ENCODE measurements at regions not wholly inside any gene's neighbourhood (a gene's known extent, or its start where the extent isn't known, plus 50 kb on each side); places are given as distances from the start of the nearest gene placed in this dataset.
A peak's percentile ranks its signal among the peaks of the same experiment; 100 is the strongest.

- no peaks in the 10 kb centered on the region for H3K36me3 ChIP-seq
- no peak for DNase-seq
- H3K4me3 ChIP-seq (ENCODE audit: low read depth, low read length), result no peak overlapping the region
- no peaks in the 10 kb centered on the region for H3K27me3 ChIP-seq
- peaks cover 17% of the 10 kb centered on the region for H3K4me1 ChIP-seq
- TF ChIP-seq CTCF (IDR thresholded peaks at IDR 0.05; ENCODE audit: low read depth, low read length), result no peak
- H3K9me3 ChIP-seq, result no peaks in the 10 kb centered on the region
These were observed 282.1 kb downstream of the NFIB start for GRCh38 chr9:14031810-14032209.

GRCh38 chr9:14031060-14031414, 282.9 kb downstream of the NFIB start:
- H3K9me3 ChIP-seq, result no peaks in the 10 kb centered on the region
- H3K36me3 ChIP-seq, result no peaks in the 10 kb centered on the region
- H3K27me3 ChIP-seq, result no peaks in the 10 kb centered on the region
- peak; percentile 57 for TF ChIP-seq CTCF (IDR thresholded peaks at IDR 0.05; ENCODE audit: low read depth, low read length)
- peak; percentile 38 for DNase-seq
- peaks cover 17% of the 10 kb centered on the region for H3K4me1 ChIP-seq
- H3K4me3 ChIP-seq (ENCODE audit: low read depth, low read length), result no peak overlapping the region

DNA sequence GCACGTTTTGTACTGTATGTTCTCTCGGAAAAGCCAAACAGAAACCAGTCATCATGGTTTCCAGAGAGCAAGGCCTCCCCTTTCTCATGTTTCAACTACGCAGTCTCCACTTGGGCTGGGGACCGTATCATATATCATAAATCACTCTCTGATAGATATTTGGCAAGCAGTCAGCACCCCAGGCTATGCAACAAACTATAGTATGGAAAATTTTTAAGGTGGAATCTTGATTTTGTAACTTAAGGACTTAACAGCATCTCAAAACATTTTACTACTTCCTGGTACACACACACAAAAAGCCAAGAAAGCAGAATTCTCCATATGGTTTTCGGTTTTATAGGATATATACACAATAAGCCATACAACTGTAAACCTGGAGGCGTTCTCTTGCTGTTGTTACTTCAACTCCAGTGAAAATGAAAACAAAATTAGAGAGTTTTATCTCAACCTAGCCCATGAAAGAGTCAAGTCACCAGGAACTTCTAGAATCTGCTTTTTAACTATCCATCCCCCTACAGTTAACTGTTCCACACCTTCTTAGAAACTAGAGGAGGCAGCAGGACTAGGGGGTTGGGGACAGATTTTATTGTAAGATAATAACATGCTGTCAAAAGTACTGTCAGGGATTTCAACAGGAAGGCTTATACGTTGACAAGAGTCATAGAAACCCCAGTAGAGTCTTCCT, 283.4 kb downstream of the NFIB start:
- H3K36me3 ChIP-seq, result no peaks in the 10 kb centered on the region
- TF ChIP-seq CTCF (IDR thresholded peaks at IDR 0.05; ENCODE audit: low read depth, low read length), result no peak
- H3K27me3 ChIP-seq, result no peaks in the 10 kb centered on the region
- DNase-seq, result peak; percentile 48
- peaks cover 17% of the 10 kb centered on the region for H3K4me1 ChIP-seq
- H3K4me3 ChIP-seq (ENCODE audit: low read depth, low read length), result no peak overlapping the region; the same call in 1 of the 2 replicates
- no peaks in the 10 kb centered on the region for H3K9me3 ChIP-seq

DNA sequence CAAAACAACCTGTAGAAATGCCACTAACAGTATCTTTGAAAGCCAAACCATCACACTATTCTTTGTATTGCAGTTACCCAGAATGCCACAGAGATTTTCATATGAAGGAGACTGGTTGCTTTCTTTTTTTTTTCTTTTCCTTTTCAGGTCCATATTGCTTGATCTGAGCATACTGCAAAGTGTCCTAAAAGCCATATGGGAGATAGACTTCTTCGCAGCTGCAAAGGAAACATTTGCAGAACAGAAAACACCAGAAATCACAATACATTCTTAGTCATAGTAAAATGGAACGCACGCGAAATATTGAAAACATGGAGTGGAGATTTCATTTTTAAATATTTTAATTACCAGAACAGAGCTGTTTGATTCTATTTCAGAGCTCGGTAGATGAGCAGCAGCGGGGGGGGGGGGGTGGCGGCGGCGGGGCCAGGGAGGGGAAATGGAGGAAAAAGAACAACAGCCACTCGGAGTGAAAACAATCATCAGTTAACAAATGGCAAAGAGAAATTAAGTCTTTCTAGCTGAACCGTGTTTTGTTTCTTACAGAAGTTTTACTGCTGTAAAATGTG, 284.1 kb downstream of the NFIB start:
- no peak for DNase-seq
- H3K9me3 ChIP-seq, result no peaks in the 10 kb centered on the region
- TF ChIP-seq CTCF (IDR thresholded peaks at IDR 0.05; ENCODE audit: low read depth, low read length), result no peak
- no peak overlapping the region; the same call in 1 of the 2 replicates for H3K4me3 ChIP-seq (ENCODE audit: low read depth, low read length)
- no peaks in the 10 kb centered on the region for H3K36me3 ChIP-seq
- H3K4me1 ChIP-seq, result peaks cover 17% of the 10 kb centered on the region
- no peaks in the 10 kb centered on the region for H3K27me3 ChIP-seq

DNA sequence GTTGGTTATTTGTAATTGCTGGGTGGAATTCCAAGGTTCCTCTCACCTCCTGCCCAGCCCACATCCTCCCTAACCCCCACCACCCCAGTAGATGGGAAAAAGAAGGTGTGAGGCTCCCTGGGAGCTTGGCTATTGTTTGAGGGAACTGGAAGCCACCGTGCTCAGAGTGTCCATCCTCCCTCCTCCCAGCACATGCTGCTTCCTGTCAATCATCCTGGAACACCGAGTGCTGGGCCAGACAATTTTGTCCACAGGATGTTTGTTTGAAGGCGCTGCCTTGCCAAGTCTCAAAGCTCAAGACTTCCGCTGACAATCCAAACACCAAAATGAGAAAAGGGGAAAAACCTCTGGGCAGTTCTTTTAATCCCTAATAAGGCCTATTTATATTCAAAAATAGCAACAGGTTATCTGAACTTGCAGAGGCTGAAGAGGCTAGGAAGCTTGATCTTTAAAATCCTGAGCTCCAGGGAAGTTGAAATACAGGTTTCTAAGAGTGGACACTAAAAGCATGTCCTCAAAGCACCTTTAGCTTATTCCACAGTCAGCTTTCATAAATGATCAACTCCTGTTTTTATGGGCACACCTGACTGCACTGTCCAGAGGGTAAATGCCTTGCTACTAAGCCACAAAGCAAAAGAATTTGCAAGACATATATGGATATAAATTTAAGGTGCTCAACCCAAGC, 286.7 kb downstream of the NFIB start:
- DNase-seq, result no peak
- Histone ChIP-seq H3K36me3 (no peaks in the 10 kb centered on the region), H3K27me3 (no peaks in the 10 kb centered on the region), H3K4me1 (peaks cover 17% of the 10 kb centered on the region), H3K9me3 (no peaks in the 10 kb centered on the region), H3K4me3 (ENCODE audit: low read depth, low read length) (no peak overlapping the region)
- no peak for TF ChIP-seq CTCF (IDR thresholded peaks at IDR 0.05; ENCODE audit: low read depth, low read length)

GRCh38 chr9:14025741-14026140, 288.2 kb downstream of the NFIB start:
- no peaks in the 10 kb centered on the region for H3K27me3 ChIP-seq
- no peak for DNase-seq
- no peaks in the 10 kb centered on the region for H3K9me3 ChIP-seq
- H3K36me3 ChIP-seq, result no peaks in the 10 kb centered on the region
- no peak overlapping the region for H3K4me3 ChIP-seq (ENCODE audit: low read depth, low read length)
- TF ChIP-seq CTCF (IDR thresholded peaks at IDR 0.05; ENCODE audit: low read depth, low read length), result no peak
- H3K4me1 ChIP-seq, result peaks cover 4% of the 10 kb centered on the region

Data from BE2C (cell line).